NCI-H345 treated with DMSO at 0.1 percent for 48 hours (cell line): ENCODE measurements at regions not wholly inside any gene's neighbourhood (a gene's known extent, or its start where the extent isn't known, plus 50 kb on each side); places are given as distances from the start of the nearest gene placed in this dataset.

Experiments used
- DNase-seq: peaks from one replicate; lab custom pipeline; 2025; ENCODE audit not compliant: unreplicated experiment; lab: John Stamatoyannopoulos, UW

DNA sequence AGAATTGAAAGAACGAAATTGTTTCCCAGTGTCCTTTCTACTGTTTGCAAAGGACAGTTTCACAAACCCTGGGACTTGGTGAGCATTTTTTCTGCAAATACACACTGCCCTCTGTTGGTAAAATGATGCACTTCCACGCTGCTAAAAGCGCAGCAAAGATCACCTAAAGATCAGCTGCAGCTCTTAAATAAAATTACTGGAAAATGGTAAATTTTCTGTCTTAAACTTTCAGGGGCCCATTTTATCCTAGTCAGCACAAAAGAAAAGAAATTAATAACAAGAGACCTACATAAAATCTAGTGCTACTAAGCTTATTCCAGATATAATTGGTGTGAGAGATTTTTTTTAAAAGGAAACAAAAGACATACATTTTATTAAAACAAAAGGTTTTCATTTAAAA, 566.0 kb downstream of the CAAP1 start:
- peak; percentile 20 for DNase-seq

DNA sequence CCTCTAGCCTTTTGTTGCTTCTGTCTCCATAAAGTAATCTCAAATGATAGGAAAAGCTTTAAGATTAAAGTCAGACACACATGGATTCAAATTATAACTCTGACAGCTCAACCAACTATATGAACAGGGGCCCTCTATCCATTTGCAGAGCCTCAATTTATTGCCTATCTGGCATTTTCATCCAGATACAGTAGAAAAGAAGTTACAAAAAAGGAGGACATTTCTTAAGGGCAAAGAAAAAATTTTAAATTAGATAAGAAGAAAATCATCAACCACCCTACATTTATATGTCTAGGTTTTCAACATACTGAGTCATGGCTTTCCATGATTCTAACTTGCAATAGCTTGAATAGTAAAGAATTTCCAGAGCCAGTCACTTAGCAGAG, 567.2 kb downstream of the CAAP1 start:
- no peak for DNase-seq

DNA sequence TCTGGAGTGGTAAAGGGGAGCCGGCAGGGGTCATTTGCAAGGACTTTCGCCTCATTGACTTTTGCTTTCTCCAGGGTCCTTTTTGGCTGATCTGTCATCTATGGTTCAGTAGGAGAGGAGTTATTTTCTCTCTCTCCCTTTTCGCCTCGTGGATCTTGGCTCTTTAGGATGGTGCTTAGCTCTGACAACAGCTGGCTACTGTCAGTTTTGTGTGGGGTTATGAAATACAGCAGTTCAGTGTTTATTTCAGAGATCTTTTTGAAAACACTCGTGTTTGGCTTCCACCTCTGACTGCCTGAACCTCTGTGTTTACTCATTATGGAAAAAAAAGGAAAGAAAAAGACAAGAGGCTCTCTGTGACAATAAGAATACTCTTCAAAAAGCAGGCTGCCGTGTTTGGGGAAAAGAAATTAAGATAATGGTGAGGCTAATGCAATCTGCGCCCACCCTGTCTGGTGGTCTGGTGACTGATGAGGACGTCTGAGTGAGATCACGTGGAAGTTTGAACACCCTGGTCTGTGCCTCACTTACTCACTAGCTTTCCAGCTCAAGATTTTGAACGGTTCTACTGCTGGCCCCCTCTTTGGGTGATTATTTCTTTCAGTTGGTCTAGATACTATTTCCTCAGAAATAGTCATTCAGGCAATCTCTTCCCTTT, 567.7 kb downstream of the CAAP1 start:
- no peak for DNase-seq

DNA sequence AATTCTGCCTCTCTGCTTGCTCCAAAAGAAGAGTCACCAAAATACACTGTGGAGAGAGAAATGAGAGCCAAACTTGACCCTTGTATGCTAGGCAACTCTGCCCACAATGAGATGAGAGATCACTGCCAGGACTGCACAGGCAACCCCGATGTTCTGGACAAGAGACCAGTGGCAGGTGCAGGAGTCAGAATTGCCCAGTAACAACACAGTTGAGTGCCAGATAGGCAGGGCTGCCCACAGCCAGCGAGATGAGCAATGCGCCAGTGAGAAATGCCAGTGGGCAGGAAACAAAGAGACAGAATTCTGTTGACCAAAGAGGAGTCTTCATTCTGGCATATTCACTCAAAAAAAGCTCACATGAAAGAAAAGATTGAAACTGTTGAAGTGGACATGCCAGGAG, 570.7 kb downstream of the CAAP1 start:
- DNase-seq = no peak

DNA sequence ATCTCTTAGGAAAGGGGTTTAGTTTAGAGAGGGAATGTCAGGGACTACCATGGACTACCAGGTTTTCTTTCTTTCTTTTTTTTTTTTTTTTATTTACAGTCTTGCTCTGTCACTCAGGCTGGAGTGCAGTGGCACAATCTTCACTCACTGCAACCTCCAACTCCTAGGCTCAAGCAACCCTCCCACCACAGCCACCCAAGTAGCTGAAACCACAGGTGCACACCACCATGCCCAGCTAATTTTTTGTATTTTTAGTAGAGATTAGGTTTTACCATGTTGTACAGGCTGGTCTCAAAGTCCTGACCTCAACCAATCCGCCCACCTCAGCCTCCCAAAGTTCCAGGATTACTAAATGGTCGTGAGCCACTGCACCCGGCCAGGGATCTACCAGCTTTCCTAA, 572.7 kb downstream of the CAAP1 start:
- no peak for DNase-seq

DNA sequence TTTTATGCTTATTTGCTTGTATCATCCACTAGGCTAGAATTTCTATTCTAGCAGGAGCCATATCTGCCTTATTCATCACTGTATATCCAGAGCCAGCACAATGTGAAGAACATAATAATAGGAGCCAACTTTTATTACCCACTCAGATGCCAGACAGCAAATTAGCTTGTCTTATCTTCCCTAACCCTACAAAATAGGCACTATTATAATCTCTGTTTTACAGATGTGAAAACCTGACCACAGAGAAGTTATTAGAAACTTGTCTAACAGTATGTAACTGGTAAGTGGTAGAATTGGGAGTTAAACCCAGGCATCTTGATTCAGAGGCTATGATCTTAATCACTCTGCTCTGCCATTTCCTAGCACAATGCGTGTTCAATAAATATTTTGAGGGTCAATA, 579.5 kb downstream of the CAAP1 start:
- DNase-seq = no peak

DNA sequence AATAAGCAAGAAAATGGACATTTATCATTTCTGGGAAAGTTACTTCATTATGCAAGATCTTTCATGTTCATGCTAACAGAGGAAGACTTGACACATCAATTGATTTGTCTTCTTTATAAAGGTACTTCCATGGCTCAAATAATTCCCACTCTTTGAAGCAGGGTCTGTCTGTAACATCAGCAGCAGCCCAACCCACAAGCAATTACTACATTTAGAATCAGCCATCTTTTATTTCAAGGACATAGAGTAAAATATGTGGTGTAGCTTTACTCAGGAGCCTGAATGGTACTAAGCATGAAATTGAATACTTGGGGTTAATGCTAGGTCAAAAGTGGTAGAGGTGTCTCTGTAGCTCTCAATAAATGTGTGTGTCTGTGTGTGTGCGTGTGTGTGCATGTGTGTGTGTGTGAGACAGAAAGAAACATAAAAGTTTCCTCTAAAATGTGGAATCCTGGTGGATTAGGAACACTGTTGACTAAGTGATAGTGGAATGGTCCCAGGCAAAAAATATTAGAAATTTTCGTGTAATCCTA, 581.1 kb downstream of the CAAP1 start:
- DNase-seq = no peak

DNA sequence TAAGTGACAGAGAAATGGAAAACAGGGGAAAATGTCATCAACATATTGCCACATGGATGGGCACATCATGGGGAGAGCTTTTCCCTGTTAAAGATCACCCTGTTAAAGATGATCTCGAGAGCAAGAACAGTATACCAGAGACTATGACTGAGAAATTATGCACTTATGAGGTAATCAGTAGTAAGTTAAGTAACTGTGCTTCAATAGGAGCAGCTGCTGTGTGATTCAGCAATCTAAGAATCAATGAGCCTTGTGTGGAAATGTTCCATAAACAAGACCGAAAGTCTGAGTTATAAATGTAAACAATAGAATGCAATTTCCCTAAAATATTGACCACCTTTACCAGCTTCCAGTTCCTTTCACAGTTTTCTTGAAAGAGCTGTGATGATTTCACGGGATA, 582.3 kb downstream of the CAAP1 start:
- DNase-seq = no peak

DNA sequence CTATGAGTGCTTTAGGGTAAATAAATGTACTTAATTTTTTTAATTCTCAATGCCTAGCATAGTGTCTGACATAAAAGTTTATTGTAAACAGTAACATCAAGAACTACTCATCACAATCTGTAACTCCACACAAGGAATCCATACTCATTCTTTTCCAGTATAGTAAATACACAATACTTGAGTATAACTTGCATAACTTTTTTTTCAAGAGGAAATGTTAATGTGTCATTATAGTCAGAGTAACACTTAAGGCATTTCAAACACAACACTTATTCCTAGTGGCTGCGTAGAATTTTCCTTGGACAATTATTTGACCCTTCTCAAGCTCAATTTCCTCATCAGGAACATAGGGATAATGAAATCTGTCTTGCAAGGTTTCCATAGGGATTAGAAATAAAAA, 584.3 kb downstream of the CAAP1 start:
- no peak for DNase-seq

DNA sequence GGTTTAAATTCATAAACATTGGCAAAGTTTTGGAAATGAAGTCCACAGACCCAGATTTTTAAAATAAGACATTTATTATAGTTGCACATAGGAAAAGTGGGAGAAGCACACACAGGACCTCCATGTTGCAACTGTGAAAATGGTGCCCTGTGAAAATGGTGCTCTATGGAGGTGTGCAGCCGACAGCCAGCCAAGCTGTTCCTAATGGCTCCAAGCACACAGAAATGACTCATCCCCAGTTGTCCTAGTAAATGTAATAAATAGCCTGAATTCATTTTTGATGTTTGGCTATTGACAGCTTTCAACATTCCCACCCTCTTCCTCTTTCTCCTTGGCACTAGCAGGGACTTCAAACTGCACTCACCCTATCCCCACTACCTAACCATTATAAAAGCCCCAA, 590.9 kb downstream of the CAAP1 start:
- no peak for DNase-seq

DNA sequence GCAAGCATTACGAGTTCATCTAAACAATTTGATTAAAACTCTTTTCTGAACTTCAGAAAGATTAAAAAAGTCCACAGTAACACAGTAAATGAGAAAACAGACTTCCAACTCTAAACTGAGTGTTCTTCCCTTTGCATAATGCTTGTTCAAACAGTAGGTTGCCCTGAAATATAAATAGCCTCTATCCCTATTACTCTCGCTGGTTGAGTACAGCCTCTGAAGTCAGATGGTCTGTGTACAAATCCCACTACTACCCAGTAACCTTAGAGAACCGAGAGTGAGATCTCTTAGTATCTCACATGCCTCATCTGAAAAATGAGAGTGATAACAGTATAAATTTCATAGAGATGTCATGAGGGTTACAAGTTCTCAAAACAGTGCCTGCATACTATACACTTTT, 591.6 kb downstream of the CAAP1 start:
- DNase-seq = no peak

DNA sequence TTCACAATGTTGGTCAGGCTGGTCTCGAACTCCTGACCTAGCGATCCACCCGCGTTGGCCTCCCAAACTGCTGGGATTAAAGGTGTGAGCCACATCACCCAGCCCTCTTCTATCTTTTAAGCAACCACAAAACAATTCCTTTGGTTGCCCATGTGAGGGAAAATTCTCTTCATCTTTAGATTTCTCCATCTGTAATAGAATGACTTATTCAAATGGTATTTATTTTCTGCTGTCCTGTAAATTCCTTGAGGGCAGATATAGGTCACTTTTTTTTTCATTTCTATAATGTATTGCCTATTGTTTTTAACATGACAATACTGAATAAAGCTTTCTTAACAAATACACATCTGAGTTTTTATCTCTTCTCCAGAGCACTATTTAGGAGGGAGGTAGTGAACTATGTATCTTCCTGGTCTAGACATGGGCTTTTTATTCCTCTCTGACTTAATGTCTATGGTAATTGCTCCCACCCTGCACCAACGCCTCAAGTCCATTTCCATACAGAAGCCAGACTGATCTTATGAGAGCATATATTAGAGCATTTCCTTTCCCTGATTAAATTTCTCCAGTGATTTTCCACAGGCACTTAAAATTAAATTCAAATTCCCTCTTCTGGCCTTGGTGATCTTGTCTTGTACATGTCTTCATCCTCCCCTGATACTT, 595.6 kb downstream of the CAAP1 start:
- no peak for DNase-seq

DNA sequence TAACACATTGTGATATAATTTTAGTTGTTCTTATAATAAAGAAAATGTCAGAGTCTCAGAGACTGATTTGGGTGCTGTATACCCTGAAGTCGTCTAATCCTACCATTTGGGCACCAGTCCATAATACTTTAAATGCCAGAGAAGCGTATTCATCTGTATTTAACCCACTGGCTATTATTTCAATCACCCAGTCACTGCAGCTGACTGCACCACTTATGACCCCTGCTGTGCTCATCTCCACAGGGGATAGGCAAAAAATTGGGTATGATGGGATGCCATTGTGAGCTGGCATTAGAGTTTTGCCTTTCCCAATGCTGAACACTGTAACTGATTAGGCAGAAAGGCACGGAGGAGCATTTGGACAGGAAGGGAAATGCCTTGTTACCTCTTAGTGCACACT, 599.7 kb downstream of the CAAP1 start:
- no peak for DNase-seq

DNA sequence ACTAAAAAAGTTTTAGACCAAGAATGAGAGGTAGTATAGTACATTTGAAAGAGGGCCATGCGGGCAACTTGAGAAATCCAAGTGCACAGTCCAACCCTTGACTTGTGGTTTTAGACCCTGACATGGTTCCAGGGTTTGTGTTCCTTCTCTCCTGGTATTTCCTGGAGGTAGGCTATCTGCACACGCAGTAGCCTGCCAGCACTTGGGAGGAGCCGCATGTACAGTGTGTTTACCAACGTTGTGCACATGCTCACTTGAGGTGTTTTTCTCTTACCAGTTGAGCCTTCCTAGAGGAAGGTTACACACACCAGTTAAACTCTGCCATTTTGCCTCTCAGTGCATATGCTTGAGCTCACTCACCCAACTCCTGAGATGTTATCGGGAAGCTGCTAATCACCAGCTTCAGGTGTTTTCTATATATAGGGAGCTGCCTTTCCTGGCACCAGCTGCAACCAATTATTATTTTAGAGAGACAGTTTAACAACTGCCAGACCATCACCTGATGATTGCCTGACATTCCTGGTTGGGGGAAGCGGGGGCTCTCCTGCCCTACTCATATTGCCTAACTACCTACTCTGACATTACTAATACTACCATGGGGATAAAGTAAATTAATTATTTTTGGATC, 593.4 kb upstream of the TUSC1 start:
- no peak for DNase-seq

DNA sequence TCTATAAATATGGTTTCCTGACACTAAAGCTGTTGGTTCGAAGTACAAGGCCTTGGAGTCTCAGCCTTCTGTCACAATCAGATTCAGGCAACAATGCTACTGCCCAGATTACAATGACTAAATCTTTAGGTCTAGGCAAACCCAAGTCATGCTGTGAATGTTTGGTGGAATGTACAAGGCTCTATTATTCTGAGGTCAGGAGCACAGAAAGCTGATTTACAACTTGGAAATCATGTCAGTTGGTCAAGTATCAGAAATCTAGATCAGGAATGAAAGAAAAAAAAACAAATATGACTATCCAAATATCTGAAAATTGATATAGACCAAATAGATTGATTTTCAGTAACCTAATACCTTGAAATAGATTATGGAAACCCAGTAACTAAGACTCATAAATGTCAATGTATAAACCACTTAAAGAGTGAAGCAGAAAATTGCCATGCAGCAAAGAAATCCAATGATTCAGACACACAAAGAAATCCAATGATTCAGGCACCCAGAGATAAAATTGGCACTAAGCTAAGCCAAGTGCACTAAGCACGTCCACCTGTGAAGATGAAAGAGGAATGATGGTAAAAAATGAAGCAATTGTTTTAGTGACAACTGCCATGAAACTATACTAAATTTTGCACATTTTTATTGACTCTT, 588.0 kb upstream of the TUSC1 start:
- DNase-seq = no peak

DNA sequence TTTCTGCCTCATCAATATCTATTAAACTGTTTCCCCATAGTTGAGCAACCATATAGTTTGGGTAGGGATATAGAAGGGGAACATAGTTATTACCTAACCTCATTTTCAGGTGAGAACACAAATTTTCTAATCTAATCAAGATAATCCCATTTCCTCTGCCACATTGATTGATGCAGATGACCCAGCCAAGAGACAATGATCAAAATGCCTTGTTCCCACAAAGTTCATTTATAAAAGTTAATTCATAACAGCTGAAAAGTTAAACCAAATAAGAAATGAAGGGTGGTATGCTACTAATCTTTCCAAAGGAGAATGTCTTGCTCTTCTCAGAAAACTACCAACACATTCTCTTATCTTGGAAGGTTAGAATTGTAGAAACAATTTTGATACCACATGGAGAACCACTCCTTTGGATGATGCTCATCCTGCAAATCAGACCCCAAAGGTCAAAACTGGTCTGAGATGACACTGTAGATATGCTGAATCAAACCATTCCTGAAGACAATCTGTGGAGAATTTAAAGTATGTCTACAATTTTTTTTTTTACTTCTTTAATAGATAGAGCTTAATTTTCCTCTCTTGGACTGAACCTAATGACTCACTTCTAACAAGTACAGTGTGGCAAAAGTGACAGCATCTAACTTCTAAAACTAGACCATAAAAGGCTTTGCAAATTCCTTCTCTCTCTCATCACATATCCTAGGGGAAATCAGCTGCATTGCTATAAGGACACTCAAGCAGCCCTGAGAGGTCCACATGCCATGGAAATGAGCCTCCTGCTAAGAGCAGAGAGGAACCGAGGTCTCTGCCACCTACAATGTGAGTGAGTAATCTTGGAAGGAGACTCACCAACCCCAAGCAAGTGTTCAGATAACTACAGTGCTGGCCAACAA, 586.7 kb upstream of the TUSC1 start:
- DNase-seq = no peak

DNA sequence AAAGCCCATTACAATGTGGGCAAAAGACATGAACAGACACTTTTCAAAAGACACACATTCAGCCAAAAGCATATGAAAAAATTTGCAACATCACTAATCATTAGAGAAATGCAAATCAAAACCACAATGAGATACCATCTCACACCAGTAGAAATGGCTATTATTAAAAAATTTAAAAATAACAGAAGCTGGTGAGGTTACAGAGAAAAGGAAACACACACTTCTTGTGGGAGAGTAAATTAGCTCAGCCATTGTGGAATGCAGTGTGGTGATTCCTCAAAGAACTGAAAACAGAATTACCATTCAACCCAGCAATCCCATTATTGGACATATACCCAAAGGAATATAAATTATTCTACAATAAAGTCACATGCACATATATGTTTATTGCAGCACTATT, 585.2 kb upstream of the TUSC1 start:
- no peak for DNase-seq

DNA sequence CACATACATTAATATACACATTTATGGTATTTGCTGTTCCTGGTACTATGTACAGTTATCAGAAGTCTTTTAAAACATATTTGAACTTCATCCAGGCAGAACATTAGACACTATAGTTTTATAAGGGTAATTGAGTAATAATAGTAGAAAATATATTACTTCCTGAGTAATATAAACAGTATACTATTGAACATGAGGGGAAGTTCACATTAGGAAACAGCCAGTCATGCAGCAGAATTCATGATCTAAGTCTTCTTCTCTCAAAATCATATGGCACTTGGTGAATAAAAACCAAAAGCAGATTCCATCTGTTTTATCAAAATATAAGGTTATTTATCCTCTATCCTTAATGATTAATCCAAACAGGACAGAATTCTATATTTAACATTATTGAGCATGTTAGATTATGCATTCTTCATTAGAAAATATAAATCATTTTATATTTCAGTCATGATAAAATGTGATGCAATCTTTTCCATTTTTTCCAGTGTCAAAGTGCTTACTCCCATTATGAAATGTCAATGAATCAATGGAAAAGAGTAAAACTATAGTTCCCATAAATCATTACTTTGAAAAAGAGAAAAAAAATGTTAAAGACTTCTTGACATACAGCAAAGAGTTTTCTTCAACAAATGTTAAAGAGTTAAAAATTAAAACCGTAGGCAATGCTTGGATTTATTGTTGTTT, 584.3 kb upstream of the TUSC1 start:
- no peak for DNase-seq

DNA sequence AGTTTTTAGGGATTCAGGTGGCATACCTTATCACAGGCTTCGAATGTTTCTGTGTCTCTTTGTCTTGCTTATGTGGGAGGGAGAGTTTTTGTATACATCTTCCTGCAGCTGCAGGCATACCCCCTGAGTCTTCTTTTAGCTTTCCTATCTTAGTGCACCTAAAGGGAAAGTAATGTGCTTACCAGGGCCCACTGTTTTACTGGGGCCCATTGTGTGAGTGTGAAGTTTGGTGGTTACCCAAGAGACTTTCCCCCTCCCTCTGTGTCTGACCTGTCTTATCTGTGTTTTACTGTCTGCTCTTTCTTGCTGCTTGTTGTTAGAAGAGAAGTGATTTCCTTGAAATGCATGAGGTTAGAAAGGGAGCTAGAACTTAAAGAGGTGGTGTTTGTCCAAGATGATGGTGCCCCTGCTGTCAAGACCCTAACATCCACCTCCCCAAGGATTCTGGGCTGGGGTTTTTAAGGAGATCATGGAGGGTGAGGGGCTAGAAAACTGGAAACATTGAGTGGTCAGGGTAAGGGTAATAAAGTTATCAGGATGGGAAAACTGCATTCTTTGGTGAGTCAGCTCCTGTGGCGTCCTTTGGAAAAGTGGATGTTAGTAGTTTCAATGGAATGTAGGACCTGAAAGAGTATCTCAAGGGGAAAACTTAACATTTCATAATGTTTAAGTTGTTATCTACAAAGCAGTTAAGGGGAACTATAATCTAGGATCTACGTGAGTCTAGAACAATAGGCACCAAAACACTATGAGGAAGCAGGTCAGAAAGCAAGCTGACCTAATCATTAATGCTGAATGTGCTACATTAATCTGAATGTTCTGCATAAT, 583.5 kb upstream of the TUSC1 start:
- DNase-seq = no peak

DNA sequence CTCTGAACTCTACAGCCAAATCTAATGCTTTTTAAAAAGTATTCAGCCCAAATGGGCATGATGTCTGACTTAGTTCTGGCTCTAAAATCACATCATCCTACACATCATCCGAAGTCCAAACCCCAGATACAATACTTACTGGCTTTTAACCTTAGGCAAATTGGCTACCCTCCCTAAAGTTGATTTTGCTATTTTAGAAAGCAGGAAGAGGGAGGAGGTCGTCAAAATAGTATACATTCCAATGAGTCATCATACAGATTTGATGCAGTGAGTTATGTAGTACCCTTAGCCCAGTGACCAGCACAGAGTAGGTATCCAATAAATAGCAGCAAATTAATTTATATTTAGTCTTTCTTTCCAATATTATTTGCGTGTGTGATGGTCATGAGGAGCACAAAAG, 582.0 kb upstream of the TUSC1 start:
- DNase-seq = no peak
